H7 (cell line): ENCODE measurements at regions not wholly inside any gene's neighbourhood (a gene's known extent, or its start where the extent isn't known, plus 50 kb on each side); places are given as distances from the start of the nearest gene placed in this dataset.

Source experiments
- DNase-seq: peaks from one replicate; pipeline ENCODE4 v3.0.0; 2012
- H3K27me3 ChIP-seq: 2 replicates; pipeline ENCODE4 v1.6.0; 2011; ENCODE audit warnings: mild to moderate bottlenecking, low read length; ENCODE audit not compliant: control insufficient read depth, insufficient read depth
- H3K36me3 ChIP-seq: replicated peaks from 2 replicates; pipeline ENCODE4 v1.5.1; 2011; ENCODE audit warnings: low read length; ENCODE audit not compliant: control insufficient read depth, insufficient read depth
- H3K4me3 ChIP-seq: 2 replicates; pipeline ENCODE4 v1.5.1; 2011; ENCODE audit warnings: low read depth, mild to moderate bottlenecking, control low read depth, low read length, moderate library complexity; ENCODE audit not compliant: insufficient read depth

GRCh38 chr1:216794586-216794985, 71.4 kb upstream of the ESRRG start:
- Histone ChIP-seq H3K4me3 (no peak overlapping the region), H3K36me3 (no peaks in the 10 kb centered on the region), H3K27me3 (no peaks in the 10 kb centered on the region)
- DNase-seq: no peak

- no peak overlapping the region for H3K4me3 ChIP-seq
- no peak for DNase-seq
- no peaks in the 10 kb centered on the region for H3K27me3 ChIP-seq
- H3K36me3 ChIP-seq: no peaks in the 10 kb centered on the region
Measured at GRCh38 chr1:216793973-216794372, 70.7 kb upstream of the ESRRG start.

- H3K27me3 ChIP-seq: no peaks in the 10 kb centered on the region
Measured at GRCh38 chr1:216793303-216793702, 70.1 kb upstream of the ESRRG start.

GRCh38 chr1:216788671-216789070, 65.4 kb upstream of the ESRRG start:
- no peaks in the 10 kb centered on the region for H3K27me3 ChIP-seq
- no peaks in the 10 kb centered on the region for H3K36me3 ChIP-seq
- no peak overlapping the region for H3K4me3 ChIP-seq
- DNase-seq: no peak

More at GRCh38 chr1:216793303-216793702, 70.1 kb upstream of the ESRRG start:
- H3K36me3 ChIP-seq: no peaks in the 10 kb centered on the region
- no peak for DNase-seq
- no peak overlapping the region for H3K4me3 ChIP-seq

GRCh38 chr1:216785737-216786136, 62.5 kb upstream of the ESRRG start:
- no peak overlapping the region for H3K4me3 ChIP-seq
- no peak for DNase-seq
- no peaks in the 10 kb centered on the region for H3K36me3 ChIP-seq
- H3K27me3 ChIP-seq: no peaks in the 10 kb centered on the region

GRCh38 chr1:216785221-216785620, 62.0 kb upstream of the ESRRG start:
- DNase-seq: no peak
- Histone ChIP-seq H3K4me3 (no peak overlapping the region), H3K36me3 (no peaks in the 10 kb centered on the region), H3K27me3 (no peaks in the 10 kb centered on the region)

- no peaks in the 10 kb centered on the region for H3K36me3 ChIP-seq
- no peak for DNase-seq
- no peaks in the 10 kb centered on the region for H3K27me3 ChIP-seq
- H3K4me3 ChIP-seq: no peak overlapping the region
Measured at GRCh38 chr1:216779686-216780085, 56.5 kb upstream of the ESRRG start.

- no peak overlapping the region for H3K4me3 ChIP-seq
- DNase-seq: no peak
- H3K36me3 ChIP-seq: no peaks in the 10 kb centered on the region
- no peaks in the 10 kb centered on the region for H3K27me3 ChIP-seq
Measured at GRCh38 chr1:216778737-216779136, 55.5 kb upstream of the ESRRG start.

GRCh38 chr1:216777148-216777547, 53.9 kb upstream of the ESRRG start:
- no peak for DNase-seq
- no peaks in the 10 kb centered on the region for H3K36me3 ChIP-seq
- no peaks in the 10 kb centered on the region for H3K27me3 ChIP-seq
- H3K4me3 ChIP-seq: no peak overlapping the region
